Upper lobe of left lung (tissue), 4 donors: ENCODE measurements at regions not wholly inside any gene's neighbourhood (a gene's known extent, or its start where the extent isn't known, plus 50 kb on each side); places are given as distances from the start of the nearest gene placed in this dataset.

Experiments used
- EP300 ChIP-seq, 4 donors: sonication (generic); formaldehyde crosslinking; IDR thresholded peaks; one replicate each; pipeline ENCODE4 v1.5.1; 2017; ENCODE audit warnings: antibody characterized with exemption in 4 of 4, control low read depth in 2 of 4
- POLR2A ChIP-seq, 4 donors: fragments of 450-650 bp; IDR thresholded peaks; one replicate each; pipeline ENCODE4 v1.5.1; 2016 to 2017; ENCODE audit warnings: antibody characterized with exemption in 4 of 4, mild to moderate bottlenecking in 2 of 4

GRCh38 chr6:119483908-119484307 lies 134.3 kb upstream of the MAN1A1 start:
- TF ChIP-seq POLR2A (IDR thresholded peaks at IDR 0.05) = no peak
- no peak for TF ChIP-seq EP300 (IDR thresholded peaks at IDR 0.05)
